GM21825 (cell line): ENCODE measurements at regions not wholly inside any gene's neighbourhood (a gene's known extent, or its start where the extent isn't known, plus 50 kb on each side); places are given as distances from the start of the nearest gene placed in this dataset.

Source experiments
- ATAC-seq: cut with Tn5 transposase; IDR thresholded peaks from one replicate; pipeline ENCODE4 v1.9.1; 2021; ENCODE audit warnings: mild to moderate bottlenecking, moderate library complexity; ENCODE audit not compliant: unreplicated experiment

DNA sequence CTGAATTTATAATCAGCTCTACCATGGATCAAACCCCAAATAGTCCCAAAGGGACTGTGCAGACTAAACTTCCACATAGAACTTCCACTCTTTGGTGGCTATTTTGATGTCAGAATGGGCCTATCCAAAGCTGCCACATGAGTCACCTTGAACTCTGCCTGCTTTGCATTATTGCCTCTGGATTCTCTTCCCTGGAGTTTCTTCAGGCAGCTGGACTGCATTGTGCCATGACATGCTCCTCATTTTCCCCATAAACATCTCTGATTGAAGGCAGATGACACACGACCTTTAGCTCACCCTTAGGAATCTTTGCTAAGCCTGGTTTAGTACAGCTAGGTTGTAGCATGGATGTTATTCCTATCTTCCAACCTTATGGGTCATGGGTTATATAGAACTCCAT is 251.7 kb downstream of the FZD1 start:
- ATAC-seq, result no peak

DNA sequence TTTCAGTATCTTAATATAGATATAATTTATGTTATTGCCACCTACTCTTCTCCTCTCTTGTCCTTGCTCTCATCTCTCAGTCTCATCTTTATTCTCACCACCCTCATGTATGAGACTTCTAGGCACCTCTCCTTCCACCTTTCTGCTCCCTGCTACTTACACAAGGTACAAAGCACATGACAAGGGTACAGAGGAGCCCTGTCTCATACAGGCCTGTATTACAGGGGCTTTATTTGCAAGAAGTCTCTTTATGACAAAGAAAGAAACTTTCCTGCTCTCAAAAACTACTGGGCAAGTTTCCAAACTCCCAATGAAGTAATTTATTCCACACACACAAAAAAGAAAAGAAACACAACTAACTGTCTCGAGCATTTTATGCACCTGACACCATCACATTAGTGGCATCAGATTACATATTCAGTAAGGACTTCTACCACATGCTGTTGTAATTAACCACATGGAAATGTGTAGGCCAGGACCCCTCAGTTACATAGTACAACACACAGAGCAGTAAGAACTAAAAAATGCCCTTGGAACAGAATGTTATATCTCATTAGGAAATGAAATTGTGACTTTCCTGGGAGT is 253.1 kb downstream of the FZD1 start:
- no peak for ATAC-seq

DNA sequence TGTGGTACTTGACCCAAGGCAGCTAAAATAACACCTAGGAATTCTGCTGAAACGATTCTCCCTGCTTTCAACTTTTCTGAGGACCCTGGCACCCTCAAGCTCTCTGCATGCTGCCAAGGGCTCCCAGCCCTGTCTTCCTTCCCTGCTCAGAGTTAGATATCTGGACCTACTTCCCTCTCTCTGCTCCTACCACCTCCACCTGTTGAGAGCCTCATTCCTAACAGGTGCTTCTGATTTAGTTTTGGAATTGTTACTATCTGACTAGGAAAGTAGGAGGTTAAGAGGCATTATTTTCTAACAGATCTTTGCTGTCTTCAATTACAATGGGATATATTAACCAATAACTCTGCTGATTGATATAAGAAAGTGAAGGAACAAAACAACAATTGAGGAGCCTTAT is 253.8 kb downstream of the FZD1 start:
- ATAC-seq, result no peak

DNA sequence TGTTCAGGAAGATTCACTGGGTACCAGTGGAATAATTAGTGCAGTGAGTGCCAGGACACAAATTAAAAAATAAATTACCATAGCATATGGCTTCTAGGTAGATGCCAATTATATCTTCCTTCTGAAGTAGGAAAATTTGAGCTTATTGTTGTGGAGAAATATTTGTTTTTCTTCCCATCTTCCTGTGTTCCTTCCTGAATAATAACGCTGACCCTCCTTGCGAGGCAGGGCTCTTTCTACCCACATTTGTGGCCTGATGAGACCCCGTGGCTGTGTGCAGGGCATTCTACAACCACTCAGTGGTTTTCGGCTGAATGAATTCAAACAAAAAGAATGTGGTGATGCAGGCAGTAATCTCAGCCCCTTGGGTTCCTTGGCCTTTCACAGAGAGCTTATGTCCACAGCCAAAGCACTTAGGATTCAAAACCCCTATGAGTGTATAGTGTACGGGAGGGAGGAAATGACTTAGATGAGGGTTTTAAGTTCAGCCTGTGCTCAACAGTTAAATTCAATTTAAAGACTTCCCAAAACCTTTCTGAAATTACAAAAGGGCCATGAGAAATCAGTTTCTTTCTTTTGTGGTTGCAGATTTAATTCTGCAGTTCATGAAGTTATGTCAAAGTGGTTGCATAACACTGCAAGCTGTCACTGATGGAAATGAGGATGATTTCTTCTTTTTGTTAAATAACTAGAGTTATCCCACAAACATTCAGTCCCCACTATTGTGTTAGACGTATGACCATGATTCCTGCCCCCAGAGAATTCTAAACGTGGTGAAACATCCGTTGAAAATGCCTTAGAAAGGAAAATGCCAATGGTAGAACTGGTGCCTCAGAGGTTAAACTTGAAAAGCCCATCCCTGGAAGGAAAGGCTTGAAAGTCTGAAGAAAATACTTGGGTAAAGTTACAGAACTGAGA is 255.3 kb downstream of the FZD1 start:
- ATAC-seq, result no peak

DNA sequence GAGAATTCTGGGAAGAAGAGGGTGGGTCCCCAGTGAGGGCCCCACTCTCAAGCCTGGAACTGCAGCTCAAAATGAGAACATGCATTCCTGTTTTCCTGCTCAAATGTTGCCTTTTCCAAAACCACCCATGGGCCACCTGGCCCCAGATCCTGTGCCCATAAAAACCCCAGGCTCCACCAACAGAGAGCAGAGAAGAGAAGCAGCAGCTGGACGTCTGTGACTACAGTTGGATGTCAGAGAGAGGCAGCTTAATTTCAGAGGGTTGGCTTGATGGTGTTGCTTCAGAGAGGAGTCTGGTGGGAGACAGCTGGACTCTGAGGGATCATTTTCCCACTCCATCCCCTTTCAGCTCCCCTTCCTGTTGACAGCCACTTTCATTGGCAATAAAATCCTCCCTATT is 256.4 kb downstream of the FZD1 start:
- ATAC-seq, result no peak

DNA sequence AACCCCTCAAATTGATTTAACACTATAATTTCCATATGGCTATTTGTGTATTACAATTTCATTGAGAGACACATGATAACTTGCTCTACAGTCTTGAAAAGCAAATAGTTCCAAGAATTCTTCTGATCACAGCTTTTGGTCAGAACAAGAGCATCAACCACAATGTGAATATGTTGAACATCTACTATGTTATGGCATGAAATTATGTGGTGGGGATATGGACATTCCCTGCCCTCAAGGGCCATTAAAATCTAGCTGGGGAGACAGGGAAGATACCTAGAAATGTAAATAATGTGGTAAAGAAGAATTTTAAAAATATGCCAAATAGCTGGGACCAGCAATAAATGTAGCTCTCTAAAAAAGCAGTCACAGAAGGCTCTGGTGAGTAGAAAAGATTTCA is 262.2 kb downstream of the FZD1 start:
- ATAC-seq, result no peak

DNA sequence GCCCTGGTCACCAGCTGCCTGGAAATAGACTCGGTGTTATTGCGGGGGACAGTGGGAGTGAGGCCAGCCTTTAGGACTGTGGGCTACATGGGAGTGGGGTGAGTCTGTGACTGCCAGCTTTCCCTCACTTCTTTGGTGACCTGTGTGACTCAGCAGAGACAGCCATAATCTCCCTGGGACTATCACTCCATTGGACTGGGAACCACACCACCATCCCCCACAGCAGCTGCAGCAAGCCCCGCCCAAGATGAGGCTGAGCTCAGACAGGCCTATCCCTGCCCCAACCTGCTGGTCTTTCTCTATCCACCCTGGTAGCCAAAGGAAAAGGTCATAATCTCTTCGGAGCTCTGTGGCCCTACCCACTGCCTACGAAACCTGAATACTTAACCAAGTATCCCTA is 263.2 kb downstream of the FZD1 start:
- no peak for ATAC-seq

DNA sequence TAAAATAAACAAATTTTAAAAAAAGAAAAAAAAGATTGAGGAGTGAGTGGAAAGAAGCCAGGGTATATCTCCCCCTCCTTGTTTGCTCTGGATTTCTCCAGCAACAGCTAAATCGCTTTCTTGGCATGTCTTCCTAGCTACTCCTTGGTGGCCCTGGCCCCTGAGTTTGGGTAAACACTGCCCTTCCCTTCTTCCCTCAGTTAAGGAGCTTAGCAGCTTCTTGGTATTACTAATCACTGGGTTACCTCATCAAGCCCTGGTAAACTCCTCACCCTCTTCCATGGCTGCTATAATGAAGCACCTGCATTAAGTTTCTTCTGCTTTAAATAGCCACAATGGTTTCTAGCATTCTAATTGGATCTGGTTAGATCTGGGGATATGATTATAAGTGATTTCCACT is 269.8 kb downstream of the FZD1 start:
- ATAC-seq, result no peak

DNA sequence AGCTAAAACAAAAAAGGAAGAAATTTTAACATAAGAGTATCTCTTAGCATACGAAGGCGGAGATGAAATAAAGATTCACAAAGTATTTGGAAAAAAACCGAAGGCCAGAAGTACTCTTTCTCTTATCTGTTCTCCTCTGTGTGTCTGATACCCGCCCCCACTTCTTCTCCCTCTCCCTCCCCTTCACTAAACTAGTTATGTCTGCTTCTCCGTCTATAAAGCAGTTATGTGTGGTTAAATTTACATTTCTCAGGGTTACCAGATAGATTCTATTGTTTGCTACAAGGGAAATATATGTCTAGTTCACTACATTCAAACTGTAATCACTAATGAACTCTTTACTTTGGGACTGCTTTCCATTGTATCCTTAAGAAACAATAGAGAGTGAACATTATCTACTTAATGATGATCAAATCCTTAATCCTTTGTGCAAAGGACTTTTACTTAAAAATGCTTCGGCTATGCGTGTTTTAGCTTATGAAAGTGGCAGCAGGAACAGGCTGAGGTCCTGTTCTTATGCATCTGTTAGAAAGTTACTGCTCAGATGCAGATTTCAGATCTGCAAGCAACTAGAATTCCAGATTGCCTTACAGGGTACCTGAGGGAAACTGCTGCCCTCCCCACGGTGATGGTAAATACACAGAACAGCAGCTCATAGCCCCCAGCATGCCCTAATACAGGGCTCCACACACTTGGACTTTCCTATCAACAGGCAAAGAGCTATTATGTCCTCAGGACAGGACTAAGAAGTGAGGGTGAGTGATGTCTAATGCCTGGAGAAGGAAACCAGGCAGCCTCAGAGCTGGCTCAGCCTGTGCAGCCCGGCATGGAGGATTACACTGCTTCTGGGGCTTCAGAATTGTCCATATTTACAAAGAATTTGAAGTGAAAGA is 273.3 kb downstream of the FZD1 start:
- no peak for ATAC-seq

DNA sequence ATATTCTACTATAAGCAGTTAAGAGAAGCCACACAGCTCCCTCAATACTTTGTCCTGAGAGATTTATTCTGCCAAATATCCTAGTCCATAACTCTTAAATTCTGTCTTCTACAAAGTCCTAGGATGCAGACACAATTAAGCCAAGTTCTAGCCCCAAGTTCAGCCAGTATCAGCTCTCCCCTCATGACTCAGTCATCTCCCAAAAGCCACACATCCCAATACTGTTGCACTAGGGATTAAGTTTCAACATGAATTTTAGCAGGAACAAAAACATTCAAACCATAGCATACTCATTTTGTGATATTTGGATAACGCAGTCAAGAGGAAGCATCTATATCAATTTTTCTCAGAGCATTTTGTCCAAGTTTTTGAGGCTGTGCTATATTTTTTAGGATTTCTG is 277.4 kb downstream of the FZD1 start:
- ATAC-seq, result no peak

DNA sequence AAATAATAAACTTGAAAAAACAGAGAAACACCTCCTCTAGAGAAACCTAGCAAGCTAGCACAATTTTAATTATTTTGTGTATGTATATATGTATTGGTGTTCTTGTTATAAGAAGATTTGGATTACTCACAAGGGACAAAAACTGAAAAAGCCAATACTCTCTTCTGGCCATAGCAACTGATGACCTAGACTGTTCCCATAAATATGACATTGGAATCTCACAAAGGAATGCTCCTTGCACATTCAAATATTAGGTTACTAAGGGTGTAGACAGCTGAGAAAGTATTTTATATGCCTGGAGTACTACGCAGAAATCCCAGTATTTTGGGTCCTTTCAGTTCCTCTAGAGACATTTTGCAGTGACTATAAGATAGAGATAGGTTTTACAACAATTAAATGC is 279.4 kb downstream of the FZD1 start:
- ATAC-seq, result no peak

DNA sequence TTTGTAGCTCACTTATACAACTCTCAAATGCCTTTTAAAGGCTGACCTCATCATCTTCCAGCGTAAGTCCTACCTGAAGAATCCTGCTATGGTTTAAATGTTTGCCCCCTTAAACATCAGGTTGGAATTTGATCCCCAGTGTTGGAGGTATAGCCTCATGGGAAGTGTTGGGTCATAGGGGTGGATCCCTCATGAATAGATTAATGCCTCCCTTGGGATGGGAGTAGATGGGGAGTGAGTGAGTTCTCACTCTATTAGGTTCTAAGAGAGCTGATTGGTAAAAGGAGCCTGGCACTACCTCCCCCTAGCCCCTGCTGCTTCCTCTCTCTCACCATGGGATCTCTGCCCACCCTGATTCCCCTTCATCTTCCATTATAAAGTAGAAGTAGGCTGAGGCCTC is 285.6 kb downstream of the FZD1 start:
- ATAC-seq, result no peak

DNA sequence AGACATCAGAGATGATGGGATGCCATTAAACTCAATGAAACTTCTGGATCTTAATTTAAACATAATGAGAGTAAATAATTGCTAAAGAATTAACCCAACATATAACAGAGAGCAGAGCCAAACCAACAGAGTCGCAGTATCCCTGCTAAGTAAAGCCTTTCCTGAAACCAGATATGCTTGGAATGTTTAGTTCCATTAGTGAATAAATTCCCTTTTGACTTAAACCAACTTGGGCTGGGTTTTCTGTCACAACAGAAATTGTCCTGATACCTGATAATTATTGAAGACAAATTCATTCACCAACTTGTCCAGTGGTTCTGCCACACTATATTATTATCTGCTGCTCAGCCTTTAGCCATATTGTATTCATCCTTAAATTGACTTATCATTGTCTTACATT is 286.7 kb downstream of the FZD1 start:
- ATAC-seq, result no peak

DNA sequence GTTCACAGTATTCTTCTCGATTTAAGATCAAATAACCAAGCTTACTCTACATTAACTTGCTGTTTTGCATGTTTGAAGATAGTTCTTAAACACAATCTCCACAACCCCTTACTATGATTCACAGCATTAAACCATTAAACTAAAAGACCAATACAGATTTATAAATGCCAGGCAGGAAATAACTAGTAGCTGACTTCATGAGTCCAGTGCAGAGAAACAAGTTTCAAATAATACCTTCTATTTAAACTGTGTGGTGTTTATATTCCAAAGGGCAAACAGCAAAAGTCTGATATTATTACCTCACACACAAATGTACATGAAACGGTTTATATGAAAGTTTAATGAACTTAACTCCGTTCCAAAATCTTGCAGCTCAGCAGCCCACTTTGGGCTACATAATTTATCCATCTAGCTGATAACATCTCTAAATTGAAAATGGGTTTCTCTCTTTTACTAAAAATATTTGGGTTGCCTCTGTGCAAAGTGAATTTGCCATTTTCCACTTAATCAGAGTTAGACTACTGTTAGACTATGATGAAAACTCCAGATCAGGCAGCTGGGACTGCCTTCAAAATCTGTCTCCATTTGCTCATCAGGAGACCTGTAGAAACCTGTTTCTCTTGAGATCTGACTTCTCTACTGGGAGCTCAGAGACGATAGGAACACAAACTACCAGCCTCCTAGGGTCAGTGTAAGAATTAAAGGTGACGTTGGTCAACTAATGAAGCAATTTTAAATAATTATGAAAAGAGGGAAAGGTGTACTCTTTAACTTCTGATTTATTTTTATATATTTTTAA is 287.3 kb downstream of the FZD1 start:
- ATAC-seq, result no peak

DNA sequence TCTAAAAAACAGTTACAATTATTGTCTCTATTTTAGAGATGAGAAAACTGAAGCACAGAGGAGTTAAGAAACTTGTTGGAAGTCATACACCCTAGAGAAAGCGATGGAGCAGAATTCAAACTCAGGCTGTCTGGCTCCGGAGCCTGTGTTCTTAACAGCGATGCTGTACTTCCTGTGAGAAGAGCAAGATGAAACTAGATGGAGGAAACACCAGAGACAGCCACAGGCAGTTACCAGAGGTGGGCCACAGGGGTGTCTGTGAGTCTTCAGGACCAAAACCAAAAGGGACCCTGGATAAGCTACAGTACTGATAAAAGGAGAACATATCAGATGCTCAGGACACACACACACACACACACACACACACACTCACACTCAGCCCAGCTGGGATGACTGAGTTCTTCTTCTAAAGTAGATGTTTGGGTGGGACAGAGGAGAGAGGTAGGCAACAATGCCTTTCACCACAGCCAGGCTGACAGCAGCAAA is 289.2 kb downstream of the FZD1 start:
- no peak for ATAC-seq

DNA sequence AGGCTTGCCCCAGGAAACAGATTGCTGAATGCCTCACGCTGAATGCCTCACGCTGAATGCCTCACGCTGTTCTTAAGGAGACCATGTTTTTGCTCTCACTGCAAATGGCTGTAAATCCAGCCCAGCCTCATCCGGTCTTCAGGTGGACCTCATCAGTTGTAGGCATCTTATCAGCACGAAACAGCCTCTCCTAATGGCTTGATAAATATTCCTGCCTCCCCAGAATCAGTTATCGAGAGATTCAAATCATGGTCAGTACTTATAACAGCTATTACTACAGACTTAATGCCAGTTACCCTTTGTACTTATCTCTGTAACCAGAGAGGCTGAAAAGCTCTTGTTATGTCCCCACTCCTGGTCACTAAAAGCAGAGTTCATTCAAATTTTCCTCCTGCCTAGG is 290.6 kb downstream of the FZD1 start:
- no peak for ATAC-seq

DNA sequence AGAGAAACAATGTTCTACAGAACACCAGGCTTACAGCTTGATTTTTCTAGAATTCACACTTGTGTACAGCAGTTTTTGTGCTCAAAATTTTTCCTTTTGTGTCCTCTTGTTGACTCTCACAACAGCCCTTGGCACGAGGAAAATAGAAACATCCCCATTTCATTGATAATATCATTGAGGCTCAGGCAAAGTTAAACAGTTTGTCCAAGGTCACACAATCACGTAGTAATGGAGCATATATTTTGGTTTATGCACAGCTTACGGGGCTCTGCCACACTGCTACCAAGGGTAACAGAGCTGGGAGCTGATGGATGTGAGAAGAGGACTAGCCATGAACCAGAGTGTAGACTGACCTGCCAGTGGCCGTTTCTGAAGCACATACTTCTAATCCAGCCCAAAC is 292.0 kb downstream of the FZD1 start:
- no peak for ATAC-seq

DNA sequence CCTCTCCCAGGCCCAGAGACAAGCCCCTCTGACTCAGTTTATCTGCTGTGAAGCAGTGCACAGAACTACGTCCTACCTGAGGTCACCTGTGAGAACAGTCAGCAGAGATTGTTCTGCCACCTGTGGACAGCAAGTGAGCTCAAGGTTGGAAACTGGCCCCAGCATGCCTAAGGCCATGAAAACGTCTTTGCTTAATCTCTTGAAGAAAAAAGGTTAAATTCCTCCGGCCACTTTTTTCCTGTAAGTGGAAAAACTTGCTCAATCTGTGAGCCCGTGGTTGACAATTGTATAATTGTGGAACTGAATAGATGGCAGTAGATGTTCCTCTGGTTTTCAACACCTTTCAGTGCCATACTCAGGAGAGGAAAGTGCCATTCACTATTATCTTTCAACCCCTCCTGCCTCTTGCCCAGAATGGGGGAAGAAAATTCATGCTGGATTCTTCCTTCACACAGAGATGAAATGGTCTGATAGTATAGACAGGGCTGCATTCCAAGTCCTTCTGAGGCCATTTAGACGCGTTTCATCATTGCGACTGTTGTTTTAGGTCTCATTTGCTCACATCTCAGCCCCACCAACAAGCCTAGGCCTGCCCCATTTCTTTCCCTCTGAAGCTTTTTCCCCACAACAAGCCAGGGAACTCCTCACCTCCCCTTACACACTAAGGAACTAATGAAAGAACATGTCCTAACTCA is 292.9 kb downstream of the FZD1 start:
- no peak for ATAC-seq

DNA sequence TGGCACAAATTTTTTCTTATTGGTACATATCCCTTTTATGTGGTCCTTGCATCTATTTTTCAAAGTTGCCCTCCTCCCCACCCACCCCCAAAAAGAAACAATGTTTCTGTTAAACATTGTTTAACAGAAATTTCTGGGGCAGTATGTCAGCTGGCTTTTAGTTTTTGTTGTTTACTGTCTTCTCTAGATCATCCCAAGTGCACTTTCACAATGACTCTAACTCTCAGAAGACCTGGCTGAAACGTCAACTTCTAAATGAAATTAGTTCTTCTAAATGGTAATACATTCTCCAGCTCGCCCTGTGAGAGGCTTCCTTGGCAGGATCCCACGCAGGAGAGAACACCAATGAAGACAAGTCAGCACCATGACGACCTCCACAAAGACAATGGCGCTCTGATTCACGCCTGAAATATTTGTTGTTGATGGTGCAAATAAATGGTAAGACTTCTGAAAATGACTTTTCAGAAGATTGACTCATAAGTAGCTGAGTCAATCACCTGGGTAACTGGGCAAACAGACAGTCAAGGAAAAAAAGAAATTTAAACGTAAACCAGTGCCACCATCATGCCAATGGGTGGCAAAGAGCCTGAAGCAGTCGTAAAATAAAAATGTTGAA is 293.7 kb downstream of the FZD1 start:
- ATAC-seq, result peak; percentile 86

DNA sequence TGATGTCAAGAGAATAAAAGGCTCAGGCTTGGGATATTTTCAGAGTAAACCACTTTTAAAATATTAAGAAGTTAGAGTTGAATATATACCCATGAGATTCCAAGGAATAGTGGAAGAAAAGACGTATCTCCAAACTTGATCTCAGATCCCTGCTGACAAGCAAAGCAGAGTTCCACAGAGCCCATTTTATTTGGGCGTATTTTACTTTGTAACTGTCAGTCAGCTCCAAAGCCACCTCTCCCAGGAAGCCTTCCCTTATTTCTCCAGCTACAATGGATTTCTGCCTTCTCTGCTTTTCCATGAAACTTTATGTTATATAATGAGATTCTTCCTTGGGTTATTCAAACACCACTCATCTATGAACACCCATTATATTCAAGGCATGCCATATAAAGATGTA is 295.7 kb downstream of the FZD1 start:
- ATAC-seq, result no peak
